GM23338 (cell line): ENCODE measurements at regions not wholly inside any gene's neighbourhood (a gene's known extent, or its start where the extent isn't known, plus 50 kb on each side); places are given as distances from the start of the nearest gene placed in this dataset.

Source experiments
- EZH2phosphoT487 ChIP-seq: fragments of 200-600 bp; sonication (generic); IDR thresholded peaks from one replicate; pipeline ENCODE4 v1.8.1; 2018; ENCODE audit warnings: antibody characterized with exemption; ENCODE audit not compliant: unreplicated experiment
- TF ChIP-seq, protein P1 (sequence below): IDR thresholded peaks from 2 replicates; pipeline ENCODE4 v1.6.1; 2016; ENCODE audit warnings: antibody characterized with exemption

DNA sequence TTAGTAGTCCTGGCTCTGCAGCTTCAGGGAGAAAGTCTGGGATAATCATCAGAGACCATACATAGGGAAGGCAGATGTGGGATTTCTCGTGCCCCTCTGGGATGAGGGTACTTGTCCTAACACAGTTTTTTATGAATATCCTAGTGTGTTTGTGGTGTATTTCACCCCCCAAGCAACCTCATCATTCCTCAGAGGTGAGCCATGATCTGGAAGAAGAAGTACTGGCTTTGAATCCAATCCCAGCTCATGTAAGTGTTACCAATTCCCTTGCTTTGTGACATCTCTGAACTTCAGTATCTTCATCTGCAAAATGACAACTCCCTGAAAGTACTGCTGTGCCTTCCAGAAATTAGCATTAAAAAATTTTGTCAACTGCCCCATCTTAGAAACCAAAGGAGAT is 347.5 kb upstream of the ZMIZ1 start:
- TF ChIP-seq, protein P1, sequence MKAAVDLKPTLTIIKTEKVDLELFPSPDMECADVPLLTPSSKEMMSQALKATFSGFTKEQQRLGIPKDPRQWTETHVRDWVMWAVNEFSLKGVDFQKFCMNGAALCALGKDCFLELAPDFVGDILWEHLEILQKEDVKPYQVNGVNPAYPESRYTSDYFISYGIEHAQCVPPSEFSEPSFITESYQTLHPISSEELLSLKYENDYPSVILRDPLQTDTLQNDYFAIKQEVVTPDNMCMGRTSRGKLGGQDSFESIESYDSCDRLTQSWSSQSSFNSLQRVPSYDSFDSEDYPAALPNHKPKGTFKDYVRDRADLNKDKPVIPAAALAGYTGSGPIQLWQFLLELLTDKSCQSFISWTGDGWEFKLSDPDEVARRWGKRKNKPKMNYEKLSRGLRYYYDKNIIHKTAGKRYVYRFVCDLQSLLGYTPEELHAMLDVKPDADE, result no peak
- no peak for TF ChIP-seq EZH2phosphoT487
